Gastroesophageal sphincter (tissue), 3 donors: ENCODE measurements at regions not wholly inside any gene's neighbourhood (a gene's known extent, or its start where the extent isn't known, plus 50 kb on each side); places are given as distances from the start of the nearest gene placed in this dataset.
"Not testable (repeated sequence)": the region's sequence is repeated elsewhere in the genome, so short reads cannot be mapped to it uniquely, and the experiment has no call there.

Experiments
- POLR2A ChIP-seq, 2 donors: fragments of 450-650 bp; IDR thresholded peaks; one replicate each; pipeline ENCODE4 v1.6.1; 2017; ENCODE audit warnings: antibody characterized with exemption in 2 of 2, mild to moderate bottlenecking in 2 of 2, moderate library complexity in 1 of 2
- POLR2AphosphoS5 ChIP-seq: sonication (generic); formaldehyde crosslinking; IDR thresholded peaks from one replicate; pipeline ENCODE4 v1.6.1; 2017; ENCODE audit warnings: antibody characterized with exemption
- TF ChIP-seq, protein P1 (sequence below), 4 experiments: fragments of 200-600 bp in 2 of 4; fragments of 450-650 bp in 2 of 4; sonication (generic) in 1 of 4; IDR thresholded peaks; one replicate each; pipeline ENCODE4 v1.5.1; 2017 to 2019; ENCODE audit warnings: antibody characterized with exemption in 4 of 4, mild to moderate bottlenecking in 2 of 4, moderate library complexity in 2 of 4

DNA sequence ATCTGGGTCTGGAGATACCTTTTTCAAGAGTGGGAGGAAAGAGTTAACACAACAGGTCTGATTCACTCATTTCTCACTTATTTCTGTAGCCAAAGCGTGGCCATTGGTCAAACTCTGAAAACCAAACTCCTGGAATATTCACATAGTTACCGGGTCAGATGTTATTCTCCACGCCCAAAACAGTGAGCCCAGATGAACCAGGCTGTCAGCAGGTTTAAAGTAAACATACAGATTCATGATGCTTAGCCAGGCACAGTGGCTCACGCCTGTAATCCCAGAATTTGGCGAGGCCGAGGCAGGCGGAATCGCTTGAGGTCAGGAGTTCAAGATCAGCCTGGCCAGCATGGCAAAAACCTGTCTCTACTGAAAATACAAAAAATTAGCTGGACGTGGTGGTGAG is 126.1 kb downstream of the SEPTIN7 start:
- TF ChIP-seq, protein P1, sequence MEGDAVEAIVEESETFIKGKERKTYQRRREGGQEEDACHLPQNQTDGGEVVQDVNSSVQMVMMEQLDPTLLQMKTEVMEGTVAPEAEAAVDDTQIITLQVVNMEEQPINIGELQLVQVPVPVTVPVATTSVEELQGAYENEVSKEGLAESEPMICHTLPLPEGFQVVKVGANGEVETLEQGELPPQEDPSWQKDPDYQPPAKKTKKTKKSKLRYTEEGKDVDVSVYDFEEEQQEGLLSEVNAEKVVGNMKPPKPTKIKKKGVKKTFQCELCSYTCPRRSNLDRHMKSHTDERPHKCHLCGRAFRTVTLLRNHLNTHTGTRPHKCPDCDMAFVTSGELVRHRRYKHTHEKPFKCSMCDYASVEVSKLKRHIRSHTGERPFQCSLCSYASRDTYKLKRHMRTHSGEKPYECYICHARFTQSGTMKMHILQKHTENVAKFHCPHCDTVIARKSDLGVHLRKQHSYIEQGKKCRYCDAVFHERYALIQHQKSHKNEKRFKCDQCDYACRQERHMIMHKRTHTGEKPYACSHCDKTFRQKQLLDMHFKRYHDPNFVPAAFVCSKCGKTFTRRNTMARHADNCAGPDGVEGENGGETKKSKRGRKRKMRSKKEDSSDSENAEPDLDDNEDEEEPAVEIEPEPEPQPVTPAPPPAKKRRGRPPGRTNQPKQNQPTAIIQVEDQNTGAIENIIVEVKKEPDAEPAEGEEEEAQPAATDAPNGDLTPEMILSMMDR (IDR thresholded peaks at IDR 0.05), result not testable (repeated sequence)
- TF ChIP-seq POLR2AphosphoS5; POLR2A (IDR thresholded peaks at IDR 0.05): not testable (repeated sequence)
